GM12891 (cell line): ENCODE measurements at regions not wholly inside any gene's neighbourhood (a gene's known extent, or its start where the extent isn't known, plus 50 kb on each side); places are given as distances from the start of the nearest gene placed in this dataset.

ENCODE experiments used
- DNase-seq: peaks from one replicate; pipeline ENCODE4 v3.0.0; 2011; ENCODE audit warnings: low spot score; ENCODE audit not compliant: insufficient read length
- FAIRE-seq: peaks from 2 replicates; lab custom pipeline; 2011; peaks lifted over from hg19 to GRCh38; lab: Jason Lieb, UNC
- PAX5 ChIP-seq: IDR thresholded peaks from 2 replicates; pipeline ENCODE4 v1.6.1; 2011; ENCODE audit warnings: low read length, moderate library complexity, mild to moderate bottlenecking; ENCODE audit not compliant: insufficient read depth, severe bottlenecking
- POLR2A ChIP-seq: IDR thresholded peaks from 2 replicates; pipeline ENCODE4 v1.6.1; 2011; ENCODE audit warnings: low read depth, low read length, control low read depth
- POLR2AphosphoS5 ChIP-seq: IDR thresholded peaks from 2 replicates; pipeline ENCODE4 v1.6.1; 2011; ENCODE audit warnings: low read depth, low read length, control low read depth
- POU2F2 ChIP-seq: IDR thresholded peaks from 2 replicates; pipeline ENCODE4 v1.6.1; 2011; ENCODE audit warnings: low read depth, mild to moderate bottlenecking, control low read depth, low read length, moderate library complexity
- SPI1 ChIP-seq: IDR thresholded peaks from 2 replicates; pipeline ENCODE4 v1.6.1; 2011; ENCODE audit warnings: low read depth, low read length, control low read depth
- TAF1 ChIP-seq: IDR thresholded peaks from 2 replicates; pipeline ENCODE4 v1.6.1; 2011; ENCODE audit warnings: low read depth, low read length, control low read depth

DNA sequence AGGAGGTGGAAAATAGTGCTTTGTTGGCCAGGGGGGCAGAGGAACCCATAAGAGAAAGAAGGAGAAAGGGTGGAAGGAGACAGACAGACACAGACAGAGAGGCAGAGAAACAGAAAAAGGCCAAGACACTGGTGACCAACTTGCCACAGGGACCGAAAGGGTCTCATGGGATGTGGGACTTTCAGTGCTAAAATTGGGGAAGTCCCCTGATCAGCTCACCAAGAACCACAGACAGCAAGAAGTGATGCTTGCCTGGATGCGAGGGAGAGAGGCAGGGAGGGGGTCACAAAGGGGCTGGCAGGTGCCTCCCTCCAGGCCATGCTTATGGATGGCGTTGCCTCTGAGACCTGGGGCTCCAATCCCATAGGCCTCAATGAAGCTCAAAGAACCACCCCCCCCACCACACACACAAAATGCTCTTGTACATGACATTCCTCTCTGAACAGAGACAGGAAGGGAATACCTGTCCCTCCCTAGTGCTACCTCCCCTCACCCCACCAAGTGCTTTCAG lies 413.4 kb downstream of the MN1 start:
- FAIRE-seq (no peak), DNase-seq (no peak)
- TF ChIP-seq SPI1: peak; percentile 41
- no peak for TF ChIP-seq TAF1

DNA sequence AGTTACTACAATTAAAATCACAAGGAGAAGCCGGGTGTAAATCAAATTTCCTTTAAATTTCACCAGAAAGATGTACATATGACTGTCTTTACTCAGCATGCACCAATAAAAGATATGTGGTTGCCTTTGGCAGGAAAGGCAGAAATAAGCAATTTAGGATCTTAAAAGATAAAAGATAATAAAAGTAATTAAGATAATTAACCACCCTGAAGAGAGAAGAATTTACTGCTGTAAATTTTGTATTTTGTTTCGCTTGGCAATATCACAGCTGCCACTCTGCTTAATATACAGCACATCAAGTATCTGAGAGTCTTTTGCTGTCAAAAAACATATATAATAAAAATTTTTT lies 411.9 kb downstream of the MN1 start:
- TF ChIP-seq PAX5: no peak
- DNase-seq: no peak
- FAIRE-seq: no peak

- TF ChIP-seq TAF1 (no peak), PAX5 (no peak), SPI1 (no peak), POU2F2 (no peak), POLR2AphosphoS5 (no peak), POLR2A (no peak)
- no peak for FAIRE-seq
Measured at GRCh38 chr22:27391092-27391770, 410.3 kb downstream of the MN1 start.

GRCh38 chr22:27393371-27393770 lies 408.2 kb downstream of the MN1 start:
- DNase-seq: no peak
- FAIRE-seq: no peak
- TF ChIP-seq PAX5 (no peak), POLR2A (no peak), POLR2AphosphoS5 (no peak), TAF1 (no peak), POU2F2 (no peak)

More at GRCh38 chr22:27391092-27391770, 410.3 kb downstream of the MN1 start:
- no peak for DNase-seq

GRCh38 chr22:27394806-27395404 lies 406.7 kb downstream of the MN1 start:
- DNase-seq: no peak
- TF ChIP-seq POU2F2: no peak
- TF ChIP-seq PAX5: no peak
- TF ChIP-seq SPI1: no peak
- TF ChIP-seq POLR2AphosphoS5: no peak
- no peak for TF ChIP-seq TAF1
- no peak for TF ChIP-seq POLR2A
- no peak for FAIRE-seq

- no peak for TF ChIP-seq POU2F2
- no peak for TF ChIP-seq PAX5
- TF ChIP-seq POLR2A: no peak
- TF ChIP-seq POLR2AphosphoS5: no peak
- no peak for TF ChIP-seq SPI1
- TF ChIP-seq TAF1: no peak
- DNase-seq: no peak
- no peak for FAIRE-seq
Measured at GRCh38 chr22:27397036-27397953, 404.3 kb downstream of the MN1 start.

- DNase-seq: no peak
- no peak for FAIRE-seq
Measured at GRCh38 chr22:27397954-27398342, 403.6 kb downstream of the MN1 start.

DNA sequence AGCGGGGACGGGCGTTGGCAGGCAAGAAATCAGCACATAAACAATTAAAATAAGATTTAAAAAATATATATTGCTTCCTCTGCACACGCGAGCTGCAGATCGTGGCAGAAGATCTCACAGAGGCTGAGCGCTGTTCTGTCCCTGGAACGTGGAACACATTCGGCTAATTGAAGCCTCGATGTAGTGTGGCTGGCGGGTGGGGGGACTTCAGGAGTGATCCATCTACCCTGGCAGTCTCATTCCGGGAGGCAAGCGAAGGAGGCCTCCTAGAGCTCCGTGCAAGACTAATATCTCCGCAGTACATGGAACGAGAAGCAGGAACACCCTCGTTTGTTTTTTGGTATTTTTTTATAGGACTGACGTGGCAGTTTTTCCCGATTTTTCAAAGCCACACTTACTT lies 402.4 kb downstream of the MN1 start:
- FAIRE-seq (no peak), DNase-seq (no peak)
- TF ChIP-seq POLR2AphosphoS5: no peak
- no peak for TF ChIP-seq SPI1
- no peak for TF ChIP-seq POU2F2
- no peak for TF ChIP-seq POLR2A
- TF ChIP-seq TAF1: no peak
- no peak for TF ChIP-seq PAX5

More at GRCh38 chr22:27397954-27398342, 403.6 kb downstream of the MN1 start:
- TF ChIP-seq POLR2A (no peak), SPI1 (no peak), PAX5 (no peak), POLR2AphosphoS5 (no peak), POU2F2 (no peak), TAF1 (no peak)

- no peak for FAIRE-seq
- no peak for DNase-seq
- TF ChIP-seq POLR2A (no peak), PAX5 (no peak), TAF1 (no peak), POU2F2 (no peak), POLR2AphosphoS5 (no peak), SPI1 (no peak)
Measured at GRCh38 chr22:27400811-27401210, 400.7 kb downstream of the MN1 start.
